ENCODE measurements at regions not wholly inside any gene's neighbourhood (a gene's known extent, or its start where the extent isn't known, plus 50 kb on each side); places are given as distances from the start of the nearest gene placed in this dataset.

DNA sequence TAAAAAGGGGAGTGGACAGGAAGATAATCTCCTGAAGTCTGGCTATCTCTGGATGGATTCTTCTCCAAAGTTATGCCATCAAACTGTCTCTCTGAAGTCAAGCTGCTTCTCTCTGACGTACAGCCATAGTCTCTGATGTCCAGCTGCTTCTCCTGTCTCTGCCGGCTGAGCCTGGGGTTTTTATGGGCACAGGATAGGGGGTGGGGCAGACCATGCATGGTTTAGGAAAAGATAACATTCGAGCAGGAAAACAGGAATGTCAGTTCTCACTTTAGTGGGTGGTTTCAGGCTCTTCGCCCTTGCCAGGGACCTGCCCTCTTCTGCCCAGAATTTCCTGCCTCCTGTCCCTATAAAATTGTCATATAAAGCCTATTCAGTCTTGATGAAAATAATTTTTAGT lies 110.9 kb upstream of the ROBO1 start:
- ATAC-seq (no peak), FAIRE-seq (no peak), DNase-seq (ENCODE audit: extremely low read depth in 1 of 4, low spot score in 3 of 4) (no peak)
- Histone ChIP-seq H3K9me3 (replicated peaks; ENCODE audit: control insufficient read depth, insufficient read depth, low read depth, low read length) (no peaks in the 10 kb centered on the region), H3K4me3 (no peak overlapping the region), H4K20me1 (replicated peaks; ENCODE audit: control insufficient read depth, insufficient read depth, low read length) (no peaks in the 10 kb centered on the region), H3K36me3 (ENCODE audit: control insufficient read depth, insufficient read depth, low read length) (no peaks in the 10 kb centered on the region), H3K9ac (ENCODE audit: insufficient read depth in 1 of 2, low read depth in 2 of 2, low read length in 2 of 2) (no peak overlapping the region), H3K4me1 (replicated peaks in 1 of 2; ENCODE audit: control insufficient read depth in 2 of 2, insufficient read depth in 2 of 2, low read length in 2 of 2) (no peaks in the 10 kb centered on the region), H2AFZ (ENCODE audit: low read depth, low read length) (no peak overlapping the region), H3K4me2 (ENCODE audit: insufficient read depth, low read length) (no peak overlapping the region), H3K79me2 (ENCODE audit: control insufficient read depth, insufficient read depth, low read length) (no peaks in the 10 kb centered on the region), H3K9me1 (ENCODE audit: control insufficient read depth, insufficient read depth, low read length) (no peaks in the 10 kb centered on the region), H3K27ac (ENCODE audit: extremely low read depth, low read depth, low read length) (no peak overlapping the region), H3K27me3 (ENCODE audit: control insufficient read depth in 2 of 2, insufficient read depth in 2 of 2, low read length in 2 of 2) (no peaks in the 10 kb centered on the region)
- BruUV-seq (replicated peaks) = no TSS peak
- intact Hi-C loops (cut with micrococcal nuclease) (no loop called here), in situ Hi-C loops (cut with MboI) (no loop called here)
- 4% methylated on average over 4 of the region's 4 CpGs for WGBS (ENCODE audit: insufficient coverage, low coverage, missing lambda C conversion rate)
- TF ChIP-seq NRF1 (conservative IDR thresholded peaks at IDR 0.05 in 1 of 2, IDR thresholded peaks at IDR 0.05 in 1 of 2) (no peak), ZC3H4 (CRISPR knock-in tag; IDR thresholded peaks at IDR 0.05; ENCODE audit: borderline replicate concordance) (no peak)
- TF ChIP-seq, protein P1, sequence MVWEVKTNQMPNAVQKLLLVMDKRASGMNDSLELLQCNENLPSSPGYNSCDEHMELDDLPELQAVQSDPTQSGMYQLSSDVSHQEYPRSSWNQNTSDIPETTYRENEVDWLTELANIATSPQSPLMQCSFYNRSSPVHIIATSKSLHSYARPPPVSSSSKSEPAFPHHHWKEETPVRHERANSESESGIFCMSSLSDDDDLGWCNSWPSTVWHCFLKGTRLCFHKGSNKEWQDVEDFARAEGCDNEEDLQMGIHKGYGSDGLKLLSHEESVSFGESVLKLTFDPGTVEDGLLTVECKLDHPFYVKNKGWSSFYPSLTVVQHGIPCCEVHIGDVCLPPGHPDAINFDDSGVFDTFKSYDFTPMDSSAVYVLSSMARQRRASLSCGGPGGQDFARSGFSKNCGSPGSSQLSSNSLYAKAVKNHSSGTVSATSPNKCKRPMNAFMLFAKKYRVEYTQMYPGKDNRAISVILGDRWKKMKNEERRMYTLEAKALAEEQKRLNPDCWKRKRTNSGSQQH (CRISPR knock-in tag; IDR thresholded peaks at IDR 0.05) = no peak
- ChIA-PET CTCF (ENCODE audit: low intra/inter-chr PET ratio) (no interaction called here), POLR2A (no interaction called here)

GRCh38 chr3:79874646-79875045 lies 106.8 kb upstream of the ROBO1 start:
- Histone ChIP-seq H3K9me1 (ENCODE audit: control insufficient read depth, insufficient read depth, low read length) (no peaks in the 10 kb centered on the region), H3K4me1 (replicated peaks in 1 of 2; ENCODE audit: control insufficient read depth in 2 of 2, insufficient read depth in 2 of 2, low read length in 2 of 2) (no peaks in the 10 kb centered on the region), H2AFZ (ENCODE audit: low read depth, low read length) (no peak overlapping the region), H3K4me2 (ENCODE audit: insufficient read depth, low read length) (no peak overlapping the region), H3K9ac (ENCODE audit: insufficient read depth in 1 of 2, low read depth in 2 of 2, low read length in 2 of 2) (no peak overlapping the region), H3K27ac (ENCODE audit: extremely low read depth, low read depth, low read length) (no peak overlapping the region), H3K9me3 (replicated peaks; ENCODE audit: control insufficient read depth, insufficient read depth, low read depth, low read length) (no peaks in the 10 kb centered on the region), H3K27me3 (ENCODE audit: control insufficient read depth in 2 of 2, insufficient read depth in 2 of 2, low read length in 2 of 2) (no peaks in the 10 kb centered on the region), H4K20me1 (replicated peaks; ENCODE audit: control insufficient read depth, insufficient read depth, low read length) (no peaks in the 10 kb centered on the region), H3K79me2 (ENCODE audit: control insufficient read depth, insufficient read depth, low read length) (no peaks in the 10 kb centered on the region), H3K4me3 (no peak overlapping the region), H3K36me3 (ENCODE audit: control insufficient read depth, insufficient read depth, low read length) (no peaks in the 10 kb centered on the region)
- no TSS peak for BruUV-seq (replicated peaks)
- intact Hi-C loops (cut with micrococcal nuclease) = no loop called here
- ChIA-PET POLR2A (no interaction called here), CTCF (ENCODE audit: low intra/inter-chr PET ratio) (no interaction called here)
- in situ Hi-C loops (cut with MboI) = no loop called here
- FAIRE-seq (no peak), ATAC-seq (no peak), DNase-seq (ENCODE audit: extremely low read depth in 1 of 4, low spot score in 3 of 4) (no peak)
- WGBS (ENCODE audit: insufficient coverage, low coverage, missing lambda C conversion rate) = 7% methylated on average over 4 of the region's 4 CpGs
- TF ChIP-seq, protein P2, sequence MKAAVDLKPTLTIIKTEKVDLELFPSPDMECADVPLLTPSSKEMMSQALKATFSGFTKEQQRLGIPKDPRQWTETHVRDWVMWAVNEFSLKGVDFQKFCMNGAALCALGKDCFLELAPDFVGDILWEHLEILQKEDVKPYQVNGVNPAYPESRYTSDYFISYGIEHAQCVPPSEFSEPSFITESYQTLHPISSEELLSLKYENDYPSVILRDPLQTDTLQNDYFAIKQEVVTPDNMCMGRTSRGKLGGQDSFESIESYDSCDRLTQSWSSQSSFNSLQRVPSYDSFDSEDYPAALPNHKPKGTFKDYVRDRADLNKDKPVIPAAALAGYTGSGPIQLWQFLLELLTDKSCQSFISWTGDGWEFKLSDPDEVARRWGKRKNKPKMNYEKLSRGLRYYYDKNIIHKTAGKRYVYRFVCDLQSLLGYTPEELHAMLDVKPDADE (conservative IDR thresholded peaks at IDR 0.05; ENCODE audit: control insufficient read depth, low read depth, low read length) = no peak
- TF ChIP-seq, protein P3, sequence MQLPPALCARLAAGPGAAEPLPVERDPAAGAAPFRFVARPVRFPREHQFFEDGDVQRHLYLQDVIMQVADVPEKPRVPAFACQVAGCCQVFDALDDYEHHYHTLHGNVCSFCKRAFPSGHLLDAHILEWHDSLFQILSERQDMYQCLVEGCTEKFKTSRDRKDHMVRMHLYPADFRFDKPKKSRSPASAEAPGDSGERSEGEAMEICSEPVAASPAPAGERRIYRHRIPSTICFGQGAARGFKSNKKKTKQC (CRISPR knock-in tag; IDR thresholded peaks at IDR 0.05) = no peak
- TF ChIP-seq, protein P4, sequence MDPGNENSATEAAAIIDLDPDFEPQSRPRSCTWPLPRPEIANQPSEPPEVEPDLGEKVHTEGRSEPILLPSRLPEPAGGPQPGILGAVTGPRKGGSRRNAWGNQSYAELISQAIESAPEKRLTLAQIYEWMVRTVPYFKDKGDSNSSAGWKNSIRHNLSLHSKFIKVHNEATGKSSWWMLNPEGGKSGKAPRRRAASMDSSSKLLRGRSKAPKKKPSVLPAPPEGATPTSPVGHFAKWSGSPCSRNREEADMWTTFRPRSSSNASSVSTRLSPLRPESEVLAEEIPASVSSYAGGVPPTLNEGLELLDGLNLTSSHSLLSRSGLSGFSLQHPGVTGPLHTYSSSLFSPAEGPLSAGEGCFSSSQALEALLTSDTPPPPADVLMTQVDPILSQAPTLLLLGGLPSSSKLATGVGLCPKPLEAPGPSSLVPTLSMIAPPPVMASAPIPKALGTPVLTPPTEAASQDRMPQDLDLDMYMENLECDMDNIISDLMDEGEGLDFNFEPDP (CRISPR knock-in tag; IDR thresholded peaks at IDR 0.05) = no peak
- TF ChIP-seq ZNF217 (CRISPR knock-in tag; IDR thresholded peaks at IDR 0.05) (no peak), SMC3 (conservative IDR thresholded peaks at IDR 0.05; ENCODE audit: insufficient read depth, low read depth, low read length) (no peak)

Measured in K562 (cell line).